K562 (cell line): ENCODE measurements at regions not wholly inside any gene's neighbourhood (a gene's known extent, or its start where the extent isn't known, plus 50 kb on each side); places are given as distances from the start of the nearest gene placed in this dataset.

Experiments
- ATAC-seq: fragments of 200-7000 bp; cut with Tn5 transposase; 3 replicates; pipeline ENCODE4 v1.9.1; 2020; ENCODE audit warnings: moderate library complexity
- BruUV-seq: library from RNA; stranded (reverse); fragments of 400-500 nt; replicated peaks from 2 replicates; lab custom pipeline; 2021; lab: Mats Ljungman, UMichigan
- CTCF ChIA-PET: fragments of 300-600 bp; formaldehyde crosslinking; extraction: SDS; loops from one replicate; lab custom pipeline; 2021; ENCODE audit warnings: low intra/inter-chr PET ratio; lab: Yijun Ruan, JAX
- POLR2A ChIA-PET: fragments of 300-600, 350-650 bp; sonication (Branson Sonifier 250); formaldehyde crosslinking; extraction: SDS; loops from one replicate; lab custom pipeline; 2021; ENCODE audit warnings: antibody characterized with exemption, inconsistent platforms; lab: Yijun Ruan, JAX
- DNase-seq, 4 experiments: peaks; one replicate each; pipeline versions ENCODE4 v3.0.0 to v3.0.0-alpha.2; 2011 to 2018; ENCODE audit warnings: low spot score in 3 of 4, mixed read lengths in 3 of 4; ENCODE audit errors: extremely low read depth in 1 of 4
- FAIRE-seq: peaks from 2 replicates; lab custom pipeline; 2011; peaks lifted over from hg19 to GRCh38; lab: Jason Lieb, UNC
- H2AFZ ChIP-seq: 2 replicates; pipeline ENCODE4 v1.6.0; 2011; ENCODE audit warnings: low read depth, low read length, control low read depth, inconsistent platforms
- H3K27ac ChIP-seq: fragments of 200-600 bp; 3 replicates; pipeline ENCODE4 v1.8.0; 2011; ENCODE audit warnings: low read depth, mild to moderate bottlenecking, control low read depth, inconsistent platforms, low read length, moderate library complexity, mixed read lengths; ENCODE audit errors: extremely low read depth
- H3K27me3 ChIP-seq, 2 experiments: fragments of 300-600 bp in 1 of 2; 2 replicates in 1 of 2; 3 replicates in 1 of 2; pipeline versions ENCODE4 v1.6.0 to v1.8.0; 2011; ENCODE audit warnings: inconsistent platforms in 2 of 2, low read length in 2 of 2, mild to moderate bottlenecking in 1 of 2, mixed read lengths in 1 of 2, moderate library complexity in 1 of 2; ENCODE audit not compliant: control insufficient read depth in 2 of 2, insufficient read depth in 2 of 2
- H3K36me3 ChIP-seq: fragments of 300-600 bp; 3 replicates; pipeline ENCODE4 v1.8.0; 2011; ENCODE audit warnings: mild to moderate bottlenecking, low read length, inconsistent platforms; ENCODE audit not compliant: control insufficient read depth, insufficient read depth
- H3K4me1 ChIP-seq, 2 experiments: fragments of 200-600 bp in 1 of 2; replicated peaks in 1 of 2; 2 replicates in 1 of 2; 3 replicates in 1 of 2; pipeline versions ENCODE4 v1.5.1 to v1.8.0; 2011; ENCODE audit warnings: inconsistent platforms in 2 of 2, low read length in 2 of 2, mild to moderate bottlenecking in 1 of 2, mixed read lengths in 1 of 2, moderate library complexity in 1 of 2; ENCODE audit not compliant: control insufficient read depth in 2 of 2, insufficient read depth in 2 of 2
- H3K4me2 ChIP-seq: 2 replicates; pipeline ENCODE4 v1.6.1; 2011; ENCODE audit warnings: low read length, control low read depth, inconsistent platforms, mixed read lengths; ENCODE audit not compliant: insufficient read depth
- H3K4me3 ChIP-seq: fragments of 200-600 bp; sonication (generic), shearing (Covaris generic); 2 replicates; pipeline ENCODE4 v1.5.1; 2016; ENCODE audit warnings: control low read depth, inconsistent platforms
- H3K79me2 ChIP-seq: fragments of 200-600 bp; 3 replicates; pipeline ENCODE4 v1.8.0; 2011; ENCODE audit warnings: low read length, inconsistent platforms; ENCODE audit not compliant: control insufficient read depth, insufficient read depth
- H3K9ac ChIP-seq, 2 experiments: 2 replicates each; pipeline versions ENCODE4 v1.6.0 to v1.6.1; 2011; ENCODE audit warnings: low read depth in 2 of 2, low read length in 2 of 2, control low read depth in 1 of 2, inconsistent platforms in 1 of 2, mild to moderate bottlenecking in 1 of 2, mixed read lengths in 1 of 2; ENCODE audit not compliant: insufficient read depth in 1 of 2
- H3K9me1 ChIP-seq: one replicate; pipeline ENCODE4 v1.6.0; 2011; ENCODE audit warnings: inconsistent platforms, mild to moderate bottlenecking, low read length, moderate library complexity; ENCODE audit not compliant: control insufficient read depth, insufficient read depth
- H3K9me3 ChIP-seq: replicated peaks from 2 replicates; pipeline ENCODE4 v1.5.1; 2011; ENCODE audit warnings: low read depth, low read length, inconsistent platforms; ENCODE audit not compliant: control insufficient read depth, insufficient read depth
- H4K20me1 ChIP-seq: replicated peaks from 2 replicates; pipeline ENCODE4 v1.6.1; 2011; ENCODE audit warnings: low read length, inconsistent platforms, mixed read lengths; ENCODE audit not compliant: control insufficient read depth, insufficient read depth
- CHD2 ChIP-seq: IDR thresholded peaks from 2 replicates; pipeline ENCODE4 v1.6.1; 2011; ENCODE audit warnings: low read depth, low read length
- KHSRP ChIP-seq: fragments of 450-650 bp; IDR thresholded peaks from 2 replicates; pipeline ENCODE4 v1.6.1; 2017
- MLX ChIP-seq, 2 experiments: fragments of 450-650 bp in 1 of 2; sonication (generic) in 1 of 2; formaldehyde crosslinking; conservative IDR thresholded peaks; 2 replicates each; pipeline versions ENCODE4 v1.4.0 to v1.8.1; 2020 to 2022; ENCODE audit warnings: mild to moderate bottlenecking in 1 of 2, missing genetic modification reagents in 1 of 2
- NEUROD1 ChIP-seq: fragments of 150-350 bp; IDR thresholded peaks from 2 replicates; pipeline ENCODE4 v1.6.1; 2014; ENCODE audit warnings: borderline replicate concordance, low read length, low read depth; ENCODE audit not compliant: partially characterized antibody
- NR3C1 ChIP-seq: sonication (generic); formaldehyde crosslinking; IDR thresholded peaks from 2 replicates; pipeline ENCODE4 v1.8.1; 2022; ENCODE audit warnings: missing genetic modification reagents
- SREBF1 ChIP-seq: fragments of 150-350 bp; IDR thresholded peaks from 2 replicates; pipeline ENCODE4 v1.6.1; 2014; ENCODE audit warnings: antibody characterized with exemption, low read depth, low read length, borderline replicate concordance
- ZFPM2 ChIP-seq: fragments of 250-450 bp; sonication (Bioruptor Pico); IDR thresholded peaks from 2 replicates; pipeline ENCODE4 v1.5.1; 2022; ENCODE audit warnings: mild to moderate bottlenecking
- ZNF143 ChIP-seq: sonication (generic); formaldehyde crosslinking; IDR thresholded peaks from 2 replicates; pipeline ENCODE4 v1.9.0; 2022; ENCODE audit warnings: mild to moderate bottlenecking, missing genetic modification reagents
- ZNF184 ChIP-seq: sonication (generic); formaldehyde crosslinking; IDR thresholded peaks from 2 replicates; pipeline ENCODE4 v1.5.0; 2020; ENCODE audit warnings: missing genetic modification reagents
- ZSCAN29 ChIP-seq: fragments of 450-650 bp; IDR thresholded peaks from 2 replicates; pipeline ENCODE4 v1.6.1; 2017
- WGBS: fragments of 100-300 bp; shearing (Covaris generic); methylation state at CpG from one replicate; pipeline ENCODE4 v1.1.6; 2016; ENCODE audit warnings: low coverage, mixed read lengths; ENCODE audit not compliant: insufficient coverage; ENCODE audit errors: missing lambda C conversion rate; 5-methylcytosine and 5-hydroxymethylcytosine counted together
- in situ Hi-C: fragments of 300-500 bp; cut with MboI; formaldehyde crosslinking; loops from 4 replicates; pipeline ENCODE4 v1.15.0; 2018; ENCODE audit warnings: inconsistent platforms, mixed read lengths
- intact Hi-C: fragments of 100-400 bp; cut with micrococcal nuclease; formaldehyde crosslinking; loops from 2 replicates; pipeline ENCODE4 v1.14.2; 2022
- TF ChIP-seq, protein P1 (sequence below): fragments of 250-450 bp; sonication (Bioruptor Pico); IDR thresholded peaks from 2 replicates; pipeline ENCODE4 v1.4.0; 2020

GRCh38 chr11:49432242-49432848 is 223.9 kb upstream of the FOLH1 start:
- H3K27me3 ChIP-seq, result no peaks in the 10 kb centered on the region
- no peak overlapping the region for H3K4me2 ChIP-seq
- no peaks in the 10 kb centered on the region for H3K36me3 ChIP-seq
- DNase-seq, result no peak
- TF ChIP-seq SREBF1 (no peak), ZNF184 (CRISPR knock-in tag) (no peak), ZSCAN29 (no peak), MLX (CRISPR knock-in tag; conservative IDR thresholded peaks at IDR 0.05) (no peak), NR3C1 (CRISPR knock-in tag) (no peak)
- no peak overlapping the region for H3K27ac ChIP-seq
- H3K9me3 ChIP-seq, result no peaks in the 10 kb centered on the region
- CTCF ChIA-PET, result no interaction called here
- BruUV-seq, result no TSS peak
- H2AFZ ChIP-seq, result no peak overlapping the region
- H3K9ac ChIP-seq, result no peak overlapping the region
- H4K20me1 ChIP-seq, result no peaks in the 10 kb centered on the region
- in situ Hi-C loops, result no loop called here
- no peaks in the 10 kb centered on the region for H3K4me1 ChIP-seq
- WGBS, result 0% methylated on average over 1 of the region's 1 CpG
- intact Hi-C loops, result no loop called here
- H3K9me1 ChIP-seq, result no peaks in the 10 kb centered on the region
- POLR2A ChIA-PET, result no interaction called here
- H3K4me3 ChIP-seq, result no peak overlapping the region
- FAIRE-seq, result no peak
- H3K79me2 ChIP-seq, result no peaks in the 10 kb centered on the region
- ATAC-seq, result no peak

DNA sequence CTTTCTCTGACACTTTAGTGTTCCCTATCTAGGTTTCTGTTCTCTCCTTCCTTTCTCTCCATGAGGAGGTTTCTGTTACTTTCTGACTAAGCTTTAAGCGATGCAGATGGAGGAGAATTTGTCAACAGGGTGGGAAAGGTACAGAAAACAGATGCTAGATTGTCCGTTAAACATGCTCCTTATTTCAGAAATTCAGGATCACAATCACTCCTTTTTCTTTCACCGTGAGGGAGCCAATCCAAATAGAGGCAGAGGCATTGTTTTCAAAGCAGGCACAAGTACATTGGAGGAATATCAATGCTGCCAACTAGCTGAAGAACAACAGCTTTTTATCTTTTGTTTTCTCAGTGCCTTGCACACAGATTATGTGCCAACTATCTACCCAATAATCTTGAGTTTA is 215.7 kb upstream of the FOLH1 start:
- H3K4me3 ChIP-seq, result no peak overlapping the region
- BruUV-seq, result no TSS peak
- no peaks in the 10 kb centered on the region for H3K9me1 ChIP-seq
- H3K79me2 ChIP-seq, result no peaks in the 10 kb centered on the region
- ChIA-PET POLR2A (no interaction called here), CTCF (no interaction called here)
- H3K27me3 ChIP-seq, result no peaks in the 10 kb centered on the region
- no peak overlapping the region for H3K27ac ChIP-seq
- in situ Hi-C loops (no loop called here), intact Hi-C loops (no loop called here)
- H2AFZ ChIP-seq, result no peak overlapping the region
- H3K9me3 ChIP-seq, result no peaks in the 10 kb centered on the region
- no peaks in the 10 kb centered on the region for H3K36me3 ChIP-seq
- H3K4me1 ChIP-seq, result no peaks in the 10 kb centered on the region
- FAIRE-seq (no peak), ATAC-seq (no peak), DNase-seq (no peak)
- H4K20me1 ChIP-seq, result no peaks in the 10 kb centered on the region
- WGBS, result 0% methylated on average over 3 of the region's 3 CpGs
- H3K4me2 ChIP-seq, result no peak overlapping the region
- no peak overlapping the region for H3K9ac ChIP-seq
- TF ChIP-seq ZFPM2 (CRISPR knock-in tag), result no peak
- TF ChIP-seq CHD2, result no peak
- TF ChIP-seq NEUROD1, result no peak
- TF ChIP-seq KHSRP, result no peak
- TF ChIP-seq, protein P1, sequence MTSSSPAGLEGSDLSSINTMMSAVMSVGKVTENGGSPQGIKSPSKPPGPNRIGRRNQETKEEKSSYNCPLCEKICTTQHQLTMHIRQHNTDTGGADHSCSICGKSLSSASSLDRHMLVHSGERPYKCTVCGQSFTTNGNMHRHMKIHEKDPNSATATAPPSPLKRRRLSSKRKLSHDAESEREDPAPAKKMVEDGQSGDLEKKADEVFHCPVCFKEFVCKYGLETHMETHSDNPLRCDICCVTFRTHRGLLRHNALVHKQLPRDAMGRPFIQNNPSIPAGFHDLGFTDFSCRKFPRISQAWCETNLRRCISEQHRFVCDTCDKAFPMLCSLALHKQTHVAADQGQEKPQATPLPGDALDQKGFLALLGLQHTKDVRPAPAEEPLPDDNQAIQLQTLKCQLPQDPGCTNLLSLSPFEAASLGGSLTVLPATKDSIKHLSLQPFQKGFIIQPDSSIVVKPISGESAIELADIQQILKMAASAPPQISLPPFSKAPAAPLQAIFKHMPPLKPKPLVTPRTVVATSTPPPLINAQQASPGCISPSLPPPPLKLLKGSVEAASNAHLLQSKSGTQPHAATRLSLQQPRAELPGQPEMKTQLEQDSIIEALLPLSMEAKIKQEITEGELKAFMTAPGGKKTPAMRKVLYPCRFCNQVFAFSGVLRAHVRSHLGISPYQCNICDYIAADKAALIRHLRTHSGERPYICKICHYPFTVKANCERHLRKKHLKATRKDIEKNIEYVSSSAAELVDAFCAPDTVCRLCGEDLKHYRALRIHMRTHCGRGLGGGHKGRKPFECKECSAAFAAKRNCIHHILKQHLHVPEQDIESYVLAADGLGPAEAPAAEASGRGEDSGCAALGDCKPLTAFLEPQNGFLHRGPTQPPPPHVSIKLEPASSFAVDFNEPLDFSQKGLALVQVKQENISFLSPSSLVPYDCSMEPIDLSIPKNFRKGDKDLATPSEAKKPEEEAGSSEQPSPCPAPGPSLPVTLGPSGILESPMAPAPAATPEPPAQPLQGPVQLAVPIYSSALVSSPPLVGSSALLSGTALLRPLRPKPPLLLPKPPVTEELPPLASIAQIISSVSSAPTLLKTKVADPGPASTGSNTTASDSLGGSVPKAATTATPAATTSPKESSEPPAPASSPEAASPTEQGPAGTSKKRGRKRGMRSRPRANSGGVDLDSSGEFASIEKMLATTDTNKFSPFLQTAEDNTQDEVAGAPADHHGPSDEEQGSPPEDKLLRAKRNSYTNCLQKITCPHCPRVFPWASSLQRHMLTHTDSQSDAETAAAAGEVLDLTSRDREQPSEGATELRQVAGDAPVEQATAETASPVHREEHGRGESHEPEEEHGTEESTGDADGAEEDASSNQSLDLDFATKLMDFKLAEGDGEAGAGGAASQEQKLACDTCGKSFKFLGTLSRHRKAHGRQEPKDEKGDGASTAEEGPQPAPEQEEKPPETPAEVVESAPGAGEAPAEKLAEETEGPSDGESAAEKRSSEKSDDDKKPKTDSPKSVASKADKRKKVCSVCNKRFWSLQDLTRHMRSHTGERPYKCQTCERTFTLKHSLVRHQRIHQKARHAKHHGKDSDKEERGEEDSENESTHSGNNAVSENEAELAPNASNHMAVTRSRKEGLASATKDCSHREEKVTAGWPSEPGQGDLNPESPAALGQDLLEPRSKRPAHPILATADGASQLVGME, result no peak
- TF ChIP-seq ZNF143, result no peak
